AG09309 (cell line): ENCODE measurements at regions not wholly inside any gene's neighbourhood (a gene's known extent, or its start where the extent isn't known, plus 50 kb on each side); places are given as distances from the start of the nearest gene placed in this dataset.

Source experiments
- DNase-seq: peaks from one replicate; pipeline ENCODE4 v3.0.0-alpha.2; 2010; ENCODE audit warnings: low read depth
- H3K4me3 ChIP-seq: 2 replicates; pipeline ENCODE4 v1.5.1; 2011; ENCODE audit warnings: mild to moderate bottlenecking, low read depth, low read length, moderate library complexity; ENCODE audit not compliant: control insufficient read depth
- TF ChIP-seq, protein P1 (sequence below): IDR thresholded peaks from 2 replicates; pipeline ENCODE4 v1.5.1; 2011; ENCODE audit warnings: mild to moderate bottlenecking, low read depth, low read length, inconsistent platforms; ENCODE audit not compliant: insufficient read depth, control insufficient read depth; ENCODE audit errors: missing control alignments

DNA sequence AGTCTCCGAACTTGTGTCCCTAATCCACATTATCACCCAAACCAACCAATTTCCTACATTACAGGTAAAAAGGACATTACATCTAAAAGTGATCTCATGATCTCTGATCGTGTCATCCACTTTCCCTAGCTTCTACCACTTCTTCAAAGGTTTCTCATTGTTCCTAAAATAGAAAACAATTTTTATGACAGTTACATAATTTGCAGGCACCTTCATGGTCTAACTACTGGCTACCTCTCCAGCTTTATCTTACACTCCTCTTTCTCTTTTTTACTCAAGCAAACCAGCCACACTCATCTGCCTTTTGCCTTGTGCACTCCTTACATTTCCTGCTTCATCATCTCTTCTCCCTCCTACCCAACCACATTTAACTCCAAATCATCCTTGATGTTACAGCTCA, 886.7 kb upstream of the SORCS1 start:
- no peak for DNase-seq
- no peak overlapping the region for H3K4me3 ChIP-seq
- TF ChIP-seq, protein P1, sequence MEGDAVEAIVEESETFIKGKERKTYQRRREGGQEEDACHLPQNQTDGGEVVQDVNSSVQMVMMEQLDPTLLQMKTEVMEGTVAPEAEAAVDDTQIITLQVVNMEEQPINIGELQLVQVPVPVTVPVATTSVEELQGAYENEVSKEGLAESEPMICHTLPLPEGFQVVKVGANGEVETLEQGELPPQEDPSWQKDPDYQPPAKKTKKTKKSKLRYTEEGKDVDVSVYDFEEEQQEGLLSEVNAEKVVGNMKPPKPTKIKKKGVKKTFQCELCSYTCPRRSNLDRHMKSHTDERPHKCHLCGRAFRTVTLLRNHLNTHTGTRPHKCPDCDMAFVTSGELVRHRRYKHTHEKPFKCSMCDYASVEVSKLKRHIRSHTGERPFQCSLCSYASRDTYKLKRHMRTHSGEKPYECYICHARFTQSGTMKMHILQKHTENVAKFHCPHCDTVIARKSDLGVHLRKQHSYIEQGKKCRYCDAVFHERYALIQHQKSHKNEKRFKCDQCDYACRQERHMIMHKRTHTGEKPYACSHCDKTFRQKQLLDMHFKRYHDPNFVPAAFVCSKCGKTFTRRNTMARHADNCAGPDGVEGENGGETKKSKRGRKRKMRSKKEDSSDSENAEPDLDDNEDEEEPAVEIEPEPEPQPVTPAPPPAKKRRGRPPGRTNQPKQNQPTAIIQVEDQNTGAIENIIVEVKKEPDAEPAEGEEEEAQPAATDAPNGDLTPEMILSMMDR: no peak

DNA sequence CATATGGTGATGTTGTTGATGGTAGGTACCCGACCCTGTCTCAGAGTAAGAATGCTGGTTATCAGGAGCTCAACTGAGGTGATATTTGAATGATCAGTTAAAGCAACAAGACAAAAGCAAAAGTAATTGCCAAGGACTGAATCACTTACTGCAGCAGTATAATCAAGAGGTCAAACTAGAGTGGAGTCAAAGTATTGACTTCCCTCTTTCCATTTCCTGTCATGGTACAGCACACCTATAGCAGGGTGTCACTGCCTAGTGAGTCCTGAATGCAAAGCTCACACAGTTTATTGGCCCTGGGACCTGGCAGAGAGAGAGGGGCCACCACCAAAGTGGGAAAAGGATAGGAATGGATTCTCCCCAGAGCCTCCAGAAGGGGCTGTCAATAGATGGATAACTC, 886.1 kb upstream of the SORCS1 start:
- no peak overlapping the region for H3K4me3 ChIP-seq
- TF ChIP-seq, protein P1: no peak
- DNase-seq: no peak

DNA sequence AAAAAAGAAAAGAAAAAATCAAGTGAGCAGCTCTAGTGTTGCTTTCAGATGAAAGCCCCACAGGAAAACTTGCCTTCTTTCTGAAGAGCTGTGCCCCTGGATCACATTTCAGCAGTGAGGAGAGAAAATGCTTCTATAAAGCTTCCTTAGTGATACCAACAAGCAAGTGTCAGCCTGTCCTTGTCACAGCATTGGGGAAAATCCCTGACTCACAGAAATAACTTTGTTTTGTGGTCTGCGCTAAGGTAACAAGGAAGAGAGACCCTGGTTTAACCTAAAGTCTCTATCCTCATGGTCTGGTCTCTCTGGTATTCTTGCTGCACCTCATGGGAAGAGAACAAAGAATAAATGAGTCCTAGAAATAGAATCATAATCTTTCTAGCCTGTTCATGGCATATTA, 885.2 kb upstream of the SORCS1 start:
- TF ChIP-seq, protein P1: no peak
- no peak for DNase-seq
- H3K4me3 ChIP-seq: no peak overlapping the region

DNA sequence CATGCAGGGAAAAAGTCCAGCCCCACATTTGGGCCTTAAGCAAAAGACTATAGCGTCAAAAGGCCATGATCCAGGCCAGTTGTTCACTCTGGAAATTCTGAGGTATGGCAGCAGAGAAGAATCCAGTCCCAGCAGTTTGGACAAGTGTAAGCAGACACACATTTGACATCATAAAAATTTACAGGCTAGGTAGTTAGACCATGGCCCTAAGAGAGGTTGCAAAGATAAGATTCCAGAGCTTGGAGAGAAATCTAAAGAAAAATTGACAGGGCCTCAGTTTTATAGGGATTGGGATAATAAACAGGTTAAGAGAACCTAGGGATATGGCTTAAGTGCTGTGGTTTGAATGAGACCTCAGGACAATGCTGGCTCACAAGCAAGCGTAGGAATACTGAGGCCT, 884.4 kb upstream of the SORCS1 start:
- no peak overlapping the region for H3K4me3 ChIP-seq
- DNase-seq: no peak
- TF ChIP-seq, protein P1: no peak

DNA sequence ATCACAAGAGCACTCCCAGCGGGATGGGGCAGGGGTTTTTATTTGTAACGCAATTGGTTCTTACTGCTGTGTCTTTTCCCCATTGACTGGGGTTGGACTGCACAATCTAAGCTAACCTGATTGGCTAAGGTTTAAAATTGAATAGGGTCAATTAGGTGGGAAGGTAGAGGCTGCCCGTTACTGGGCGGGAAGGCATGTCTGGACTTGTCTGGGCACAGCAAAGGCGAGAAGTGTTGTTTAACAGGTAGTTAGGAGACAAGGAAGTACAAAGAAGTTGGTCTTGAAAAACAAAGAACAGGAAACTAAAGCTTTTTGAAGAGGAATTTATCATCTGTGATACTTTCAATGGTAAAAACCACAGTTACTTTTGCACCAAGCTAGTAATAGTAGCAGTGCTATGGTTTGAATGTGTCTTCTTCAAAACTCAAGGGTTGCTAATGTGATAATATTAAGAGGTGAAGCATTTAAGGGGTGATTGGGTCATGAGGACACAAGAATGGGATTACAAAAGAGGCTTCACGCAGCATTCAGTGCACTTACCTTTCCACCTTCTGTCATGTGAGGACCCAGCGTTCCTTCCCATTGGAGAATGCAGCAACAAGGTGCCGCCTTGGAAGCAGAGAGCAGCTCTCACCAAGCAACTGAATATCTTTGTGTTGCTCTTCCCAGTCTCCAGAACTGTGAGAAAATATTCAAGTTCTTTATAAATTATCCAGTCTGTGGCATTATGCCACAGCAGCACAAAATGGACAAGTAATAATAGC, 875.5 kb upstream of the SORCS1 start:
- DNase-seq: no peak
- TF ChIP-seq, protein P1: no peak
- H3K4me3 ChIP-seq: no peak overlapping the region

DNA sequence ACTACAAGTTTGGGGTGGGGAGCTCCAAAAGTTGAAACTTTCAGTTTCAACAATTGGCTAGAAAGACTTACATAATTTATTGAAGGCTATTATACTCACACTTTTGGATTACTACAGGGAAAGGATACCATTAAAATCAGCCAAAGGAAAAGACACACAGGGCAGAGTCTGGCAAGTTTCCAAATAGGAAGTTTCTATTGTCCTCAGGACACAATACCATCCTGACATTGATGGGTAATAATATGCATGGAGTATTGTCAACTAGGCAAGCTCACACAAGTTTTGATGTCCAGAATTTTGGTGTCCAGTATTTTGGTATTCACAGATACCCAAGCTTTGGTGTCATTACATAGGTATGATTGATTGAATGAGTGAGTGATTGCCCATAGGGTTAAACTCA, 872.6 kb upstream of the SORCS1 start:
- TF ChIP-seq, protein P1: no peak
- no peak for DNase-seq
- H3K4me3 ChIP-seq: no peak overlapping the region
